K562 (cell line): ENCODE measurements at regions not wholly inside any gene's neighbourhood (a gene's known extent, or its start where the extent isn't known, plus 50 kb on each side); places are given as distances from the start of the nearest gene placed in this dataset.

Experiments
- ATAC-seq: fragments of 200-7000 bp; cut with Tn5 transposase; 3 replicates; pipeline ENCODE4 v1.9.1; 2020; ENCODE audit warnings: moderate library complexity
- BruUV-seq: library from RNA; stranded (reverse); fragments of 400-500 nt; replicated peaks from 2 replicates; lab custom pipeline; 2021; lab: Mats Ljungman, UMichigan
- CTCF ChIA-PET: fragments of 300-600 bp; formaldehyde crosslinking; extraction: SDS; loops from one replicate; lab custom pipeline; 2021; ENCODE audit warnings: low intra/inter-chr PET ratio; lab: Yijun Ruan, JAX
- POLR2A ChIA-PET: fragments of 300-600, 350-650 bp; sonication (Branson Sonifier 250); formaldehyde crosslinking; extraction: SDS; loops from one replicate; lab custom pipeline; 2021; ENCODE audit warnings: antibody characterized with exemption, inconsistent platforms; lab: Yijun Ruan, JAX
- DNase-seq, 4 experiments: peaks; one replicate each; pipeline versions ENCODE4 v3.0.0 to v3.0.0-alpha.2; 2011 to 2018; ENCODE audit warnings: low spot score in 3 of 4, mixed read lengths in 3 of 4; ENCODE audit errors: extremely low read depth in 1 of 4
- FAIRE-seq: peaks from 2 replicates; lab custom pipeline; 2011; peaks lifted over from hg19 to GRCh38; lab: Jason Lieb, UNC
- H2AFZ ChIP-seq: 2 replicates; pipeline ENCODE4 v1.6.0; 2011; ENCODE audit warnings: low read depth, low read length, control low read depth, inconsistent platforms
- H3K27ac ChIP-seq: fragments of 200-600 bp; 3 replicates; pipeline ENCODE4 v1.8.0; 2011; ENCODE audit warnings: low read depth, mild to moderate bottlenecking, control low read depth, inconsistent platforms, low read length, moderate library complexity, mixed read lengths; ENCODE audit errors: extremely low read depth
- H3K27me3 ChIP-seq, 2 experiments: fragments of 300-600 bp in 1 of 2; 2 replicates in 1 of 2; 3 replicates in 1 of 2; pipeline versions ENCODE4 v1.6.0 to v1.8.0; 2011; ENCODE audit warnings: inconsistent platforms in 2 of 2, low read length in 2 of 2, mild to moderate bottlenecking in 1 of 2, mixed read lengths in 1 of 2, moderate library complexity in 1 of 2; ENCODE audit not compliant: control insufficient read depth in 2 of 2, insufficient read depth in 2 of 2
- H3K36me3 ChIP-seq: fragments of 300-600 bp; 3 replicates; pipeline ENCODE4 v1.8.0; 2011; ENCODE audit warnings: mild to moderate bottlenecking, low read length, inconsistent platforms; ENCODE audit not compliant: control insufficient read depth, insufficient read depth
- H3K4me1 ChIP-seq, 2 experiments: fragments of 200-600 bp in 1 of 2; replicated peaks in 1 of 2; 2 replicates in 1 of 2; 3 replicates in 1 of 2; pipeline versions ENCODE4 v1.5.1 to v1.8.0; 2011; ENCODE audit warnings: inconsistent platforms in 2 of 2, low read length in 2 of 2, mild to moderate bottlenecking in 1 of 2, mixed read lengths in 1 of 2, moderate library complexity in 1 of 2; ENCODE audit not compliant: control insufficient read depth in 2 of 2, insufficient read depth in 2 of 2
- H3K4me2 ChIP-seq: 2 replicates; pipeline ENCODE4 v1.6.1; 2011; ENCODE audit warnings: low read length, control low read depth, inconsistent platforms, mixed read lengths; ENCODE audit not compliant: insufficient read depth
- H3K4me3 ChIP-seq: fragments of 200-600 bp; sonication (generic), shearing (Covaris generic); 2 replicates; pipeline ENCODE4 v1.5.1; 2016; ENCODE audit warnings: control low read depth, inconsistent platforms
- H3K79me2 ChIP-seq: fragments of 200-600 bp; 3 replicates; pipeline ENCODE4 v1.8.0; 2011; ENCODE audit warnings: low read length, inconsistent platforms; ENCODE audit not compliant: control insufficient read depth, insufficient read depth
- H3K9ac ChIP-seq, 2 experiments: 2 replicates each; pipeline versions ENCODE4 v1.6.0 to v1.6.1; 2011; ENCODE audit warnings: low read depth in 2 of 2, low read length in 2 of 2, control low read depth in 1 of 2, inconsistent platforms in 1 of 2, mild to moderate bottlenecking in 1 of 2, mixed read lengths in 1 of 2; ENCODE audit not compliant: insufficient read depth in 1 of 2
- H3K9me1 ChIP-seq: one replicate; pipeline ENCODE4 v1.6.0; 2011; ENCODE audit warnings: inconsistent platforms, mild to moderate bottlenecking, low read length, moderate library complexity; ENCODE audit not compliant: control insufficient read depth, insufficient read depth
- H3K9me3 ChIP-seq: replicated peaks from 2 replicates; pipeline ENCODE4 v1.5.1; 2011; ENCODE audit warnings: low read depth, low read length, inconsistent platforms; ENCODE audit not compliant: control insufficient read depth, insufficient read depth
- H4K20me1 ChIP-seq: replicated peaks from 2 replicates; pipeline ENCODE4 v1.6.1; 2011; ENCODE audit warnings: low read length, inconsistent platforms, mixed read lengths; ENCODE audit not compliant: control insufficient read depth, insufficient read depth
- BDP1 ChIP-seq: IDR thresholded peaks from 3 replicates; pipeline ENCODE4 v1.6.1; 2011; ENCODE audit not compliant: insufficient read length, insufficient read depth
- CEBPB ChIP-seq: fragments of 450-650 bp; IDR thresholded peaks from 2 replicates; pipeline ENCODE4 v1.6.1; 2016; ENCODE audit warnings: missing genetic modification characterization, missing compliant biosample characterization
- ETS2 ChIP-seq: IDR thresholded peaks from 2 replicates; pipeline ENCODE4 v1.6.1; 2016; ENCODE audit warnings: borderline replicate concordance, missing genetic modification characterization, mild to moderate bottlenecking, moderate library complexity, missing compliant biosample characterization; ENCODE audit not compliant: poor library complexity, severe bottlenecking
- GTF2E2 ChIP-seq: fragments of 200-800 bp; sonication (Bioruptor generic); IDR thresholded peaks from 2 replicates; pipeline ENCODE4 v1.6.1; 2016; ENCODE audit warnings: missing genetic modification characterization, missing compliant biosample characterization
- MAZ ChIP-seq, 2 experiments: fragments of 450-650 bp in 1 of 2; sonication (generic) in 1 of 2; formaldehyde crosslinking; IDR thresholded peaks in 1 of 2; conservative IDR thresholded peaks in 1 of 2; 2 replicates each; pipeline versions ENCODE4 v1.4.0 to v1.5.0; 2020; ENCODE audit warnings: mild to moderate bottlenecking in 1 of 2, missing genetic modification reagents in 1 of 2
- ZBED1 ChIP-seq: IDR thresholded peaks from 2 replicates; pipeline ENCODE4 v1.6.1; 2014
- ZFP1 ChIP-seq: fragments of 450-650 bp; formaldehyde crosslinking; IDR thresholded peaks from 2 replicates; pipeline ENCODE4 v1.4.0; 2020; ENCODE audit warnings: mild to moderate bottlenecking, mixed read lengths
- ZNF134 ChIP-seq: fragments of 250-450 bp; sonication (Bioruptor Pico); conservative IDR thresholded peaks from 2 replicates; pipeline ENCODE4 v1.4.0; 2020
- ZNF217 ChIP-seq: sonication (generic); formaldehyde crosslinking; IDR thresholded peaks from 2 replicates; pipeline ENCODE4 v1.8.0; 2022; ENCODE audit warnings: mild to moderate bottlenecking, missing genetic modification reagents
- WGBS: fragments of 100-300 bp; shearing (Covaris generic); methylation state at CpG from one replicate; pipeline ENCODE4 v1.1.6; 2016; ENCODE audit warnings: low coverage, mixed read lengths; ENCODE audit not compliant: insufficient coverage; ENCODE audit errors: missing lambda C conversion rate; 5-methylcytosine and 5-hydroxymethylcytosine counted together
- in situ Hi-C: fragments of 300-500 bp; cut with MboI; formaldehyde crosslinking; loops from 4 replicates; pipeline ENCODE4 v1.15.0; 2018; ENCODE audit warnings: inconsistent platforms, mixed read lengths
- intact Hi-C: fragments of 100-400 bp; cut with micrococcal nuclease; formaldehyde crosslinking; loops from 2 replicates; pipeline ENCODE4 v1.14.2; 2022
- TF ChIP-seq, protein P1 (sequence below), 2 experiments: fragments of 450-650 bp in 1 of 2; IDR thresholded peaks; 2 replicates each; pipeline ENCODE4 v1.6.1; 2011 to 2017; ENCODE audit warnings: low read depth in 2 of 2, antibody characterized with exemption in 1 of 2, borderline replicate concordance in 1 of 2, low read length in 1 of 2, mild to moderate bottlenecking in 1 of 2, mixed read lengths in 1 of 2; ENCODE audit not compliant: control insufficient read depth in 1 of 2

DNA sequence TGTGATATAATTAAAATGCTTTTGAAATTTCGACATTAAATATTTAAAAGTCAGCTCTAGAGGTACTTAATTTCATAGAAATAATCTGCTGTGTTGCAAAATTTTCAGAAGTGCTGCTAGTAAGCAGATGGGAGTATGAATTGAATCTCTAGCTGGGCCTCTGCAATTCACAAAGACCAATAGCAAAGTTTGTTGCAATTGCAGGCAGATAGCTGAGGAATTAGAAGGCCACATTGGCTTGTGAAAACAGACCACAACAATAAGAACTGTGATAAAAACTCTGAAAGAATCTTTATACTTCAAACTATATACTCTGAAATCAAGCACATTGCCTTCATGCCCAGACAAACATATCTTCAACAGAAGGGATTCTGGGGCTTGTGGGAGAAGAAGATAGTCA is 636.3 kb upstream of the SOX9 start:
- 0% methylated on average over 1 of the region's 1 CpG for WGBS
- no peak for DNase-seq
- H3K36me3 ChIP-seq = no peaks in the 10 kb centered on the region
- no peak for TF ChIP-seq ZBED1
- TF ChIP-seq, all 486 proteins: peak for 0
- POLR2A ChIA-PET = no interaction called here
- no peaks in the 10 kb centered on the region for H3K79me2 ChIP-seq
- in situ Hi-C loops (no loop called here), intact Hi-C loops (no loop called here)
- no peaks in the 10 kb centered on the region for H3K27me3 ChIP-seq
- no peaks in the 10 kb centered on the region for H4K20me1 ChIP-seq
- H3K9me3 ChIP-seq = no peaks in the 10 kb centered on the region
- H3K27ac ChIP-seq = no peak overlapping the region
- CTCF ChIA-PET = no interaction called here
- H3K4me3 ChIP-seq = no peak overlapping the region
- FAIRE-seq = no peak
- no TSS peak for BruUV-seq
- no peak overlapping the region for H3K4me2 ChIP-seq
- no peak for ATAC-seq
- H3K9ac ChIP-seq = no peak overlapping the region
- no peaks in the 10 kb centered on the region for H3K9me1 ChIP-seq
- no peaks in the 10 kb centered on the region for H3K4me1 ChIP-seq
- no peak overlapping the region for H2AFZ ChIP-seq

DNA sequence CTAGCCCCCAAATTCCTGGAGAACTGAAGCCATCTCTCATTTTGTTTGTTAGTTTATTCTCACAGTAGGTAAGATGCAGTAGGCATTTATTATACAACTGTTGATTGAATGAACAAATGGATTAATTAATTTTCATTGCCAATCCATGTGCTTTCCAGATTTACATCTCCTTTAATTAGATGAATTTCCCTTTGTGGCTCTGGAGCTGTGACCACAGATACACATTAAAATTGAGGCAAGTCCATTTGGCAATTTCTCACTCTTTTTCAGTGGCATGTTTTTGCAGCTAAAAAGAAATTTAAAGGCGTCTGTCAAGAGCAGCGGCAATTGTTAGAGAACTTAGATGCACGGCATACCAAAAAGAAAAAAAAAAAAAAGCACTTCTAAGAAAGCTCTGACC is 635.4 kb upstream of the SOX9 start:
- Histone ChIP-seq H3K4me3 (no peak overlapping the region), H3K9me1 (no peaks in the 10 kb centered on the region), H3K4me1 (no peaks in the 10 kb centered on the region), H3K9me3 (no peaks in the 10 kb centered on the region), H3K4me2 (no peak overlapping the region), H3K36me3 (no peaks in the 10 kb centered on the region), H3K27ac (no peak overlapping the region), H4K20me1 (no peaks in the 10 kb centered on the region), H2AFZ (no peak overlapping the region), H3K9ac (no peak overlapping the region), H3K79me2 (no peaks in the 10 kb centered on the region), H3K27me3 (no peaks in the 10 kb centered on the region)
- intact Hi-C loops = no loop called here
- FAIRE-seq (no peak), ATAC-seq (no peak), DNase-seq (no peak)
- ChIA-PET CTCF (no interaction called here), POLR2A (no interaction called here)
- no TSS peak for BruUV-seq
- 14% methylated on average over 1 of the region's 3 CpGs for WGBS
- TF ChIP-seq, protein P1, sequence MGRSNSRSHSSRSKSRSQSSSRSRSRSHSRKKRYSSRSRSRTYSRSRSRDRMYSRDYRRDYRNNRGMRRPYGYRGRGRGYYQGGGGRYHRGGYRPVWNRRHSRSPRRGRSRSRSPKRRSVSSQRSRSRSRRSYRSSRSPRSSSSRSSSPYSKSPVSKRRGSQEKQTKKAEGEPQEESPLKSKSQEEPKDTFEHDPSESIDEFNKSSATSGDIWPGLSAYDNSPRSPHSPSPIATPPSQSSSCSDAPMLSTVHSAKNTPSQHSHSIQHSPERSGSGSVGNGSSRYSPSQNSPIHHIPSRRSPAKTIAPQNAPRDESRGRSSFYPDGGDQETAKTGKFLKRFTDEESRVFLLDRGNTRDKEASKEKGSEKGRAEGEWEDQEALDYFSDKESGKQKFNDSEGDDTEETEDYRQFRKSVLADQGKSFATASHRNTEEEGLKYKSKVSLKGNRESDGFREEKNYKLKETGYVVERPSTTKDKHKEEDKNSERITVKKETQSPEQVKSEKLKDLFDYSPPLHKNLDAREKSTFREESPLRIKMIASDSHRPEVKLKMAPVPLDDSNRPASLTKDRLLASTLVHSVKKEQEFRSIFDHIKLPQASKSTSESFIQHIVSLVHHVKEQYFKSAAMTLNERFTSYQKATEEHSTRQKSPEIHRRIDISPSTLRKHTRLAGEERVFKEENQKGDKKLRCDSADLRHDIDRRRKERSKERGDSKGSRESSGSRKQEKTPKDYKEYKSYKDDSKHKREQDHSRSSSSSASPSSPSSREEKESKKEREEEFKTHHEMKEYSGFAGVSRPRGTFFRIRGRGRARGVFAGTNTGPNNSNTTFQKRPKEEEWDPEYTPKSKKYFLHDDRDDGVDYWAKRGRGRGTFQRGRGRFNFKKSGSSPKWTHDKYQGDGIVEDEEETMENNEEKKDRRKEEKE (IDR thresholded peaks at IDR 0.05; ENCODE audit: borderline replicate concordance in 1 of 2, control insufficient read depth in 1 of 2, low read depth in 2 of 2, low read length in 1 of 2) = no peak
- no peak for TF ChIP-seq ETS2
- no peak for TF ChIP-seq MAZ (CRISPR knock-in tag; conservative IDR thresholded peaks at IDR 0.05 in 1 of 2, IDR thresholded peaks at IDR 0.05 in 1 of 2)
- TF ChIP-seq CEBPB (tag) = no peak
- TF ChIP-seq ZNF134 (CRISPR knock-in tag) = no peak
- no peak for TF ChIP-seq BDP1
- TF ChIP-seq ZFP1 (CRISPR knock-in tag) = no peak
- TF ChIP-seq GTF2E2 (tag) = no peak
- TF ChIP-seq ZNF217 = no peak
- in situ Hi-C loops = no loop called here
